ENCODE measurements at regions not wholly inside any gene's neighbourhood (a gene's known extent, or its start where the extent isn't known, plus 50 kb on each side); places are given as distances from the start of the nearest gene placed in this dataset.
A peak's percentile ranks its signal among the peaks of the same experiment; 100 is the strongest.

DNA sequence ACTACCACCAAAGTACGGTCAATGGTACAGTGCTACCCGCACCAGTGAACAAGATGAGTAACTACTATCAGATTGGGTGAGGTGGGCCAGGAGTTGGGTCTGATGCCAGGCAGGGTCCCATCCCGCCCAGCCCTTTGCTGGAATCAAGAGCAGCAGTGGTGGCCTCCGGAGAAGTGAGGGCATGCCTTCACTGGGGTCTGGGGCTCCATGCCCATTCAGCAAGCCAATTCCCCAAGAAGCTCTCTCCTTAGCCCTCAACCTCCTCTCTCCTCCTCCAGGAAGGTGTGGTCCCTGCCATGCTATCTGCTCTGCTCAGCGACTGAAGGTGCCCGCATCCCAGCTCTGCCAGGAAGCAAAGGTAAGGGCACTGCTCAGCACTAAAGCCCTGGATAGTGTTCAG, 62.7 kb upstream of the CPLX2 start:
- no peak for DNase-seq

DNA sequence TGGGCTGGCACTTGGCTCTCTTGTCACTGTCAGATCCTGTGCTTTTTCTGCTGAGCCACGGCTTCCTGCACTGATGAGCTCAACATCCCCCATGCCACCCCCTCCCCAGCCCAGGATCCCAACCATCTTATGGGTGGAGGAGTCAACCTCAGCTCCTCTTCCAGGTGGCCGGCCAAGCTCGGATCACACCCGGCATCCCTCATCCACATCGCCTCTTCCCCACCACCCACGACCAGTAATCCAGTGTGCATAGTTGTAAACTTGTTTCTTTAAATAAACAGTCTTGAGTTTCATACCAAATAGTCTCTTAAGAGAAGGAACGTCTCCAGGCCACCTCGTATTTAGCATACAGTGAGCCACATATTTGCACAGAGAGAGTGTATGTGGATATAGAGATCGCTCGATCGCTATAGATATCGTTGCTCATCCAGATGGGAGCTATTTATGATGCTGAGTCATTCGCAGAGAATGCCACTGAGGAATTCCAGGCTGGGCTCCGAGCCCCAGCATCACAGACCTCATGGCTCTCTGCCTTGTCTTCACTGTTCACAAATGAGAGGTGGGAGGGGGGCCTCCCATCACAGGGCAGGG, 61.8 kb upstream of the CPLX2 start:
- DNase-seq = peak; percentile 56

DNA sequence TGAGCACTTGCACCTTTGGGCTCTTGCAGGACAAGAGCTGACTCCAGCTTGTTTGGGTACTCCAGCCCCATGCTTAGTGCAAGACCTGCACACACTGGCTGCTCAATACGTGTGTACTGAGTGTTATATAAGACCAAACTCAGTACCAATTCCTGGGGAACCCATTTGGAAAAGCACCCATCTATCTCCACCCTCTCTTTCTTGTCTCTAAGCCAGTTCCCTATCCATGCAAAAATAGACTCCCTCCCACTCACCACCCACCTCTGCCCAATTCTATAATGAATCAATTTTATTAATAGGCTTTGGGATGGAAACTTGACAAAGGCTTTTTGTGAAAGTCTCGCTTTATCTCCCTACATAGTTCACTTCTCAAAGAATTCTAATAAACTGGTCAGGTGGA, 60.9 kb upstream of the CPLX2 start:
- DNase-seq = no peak

DNA sequence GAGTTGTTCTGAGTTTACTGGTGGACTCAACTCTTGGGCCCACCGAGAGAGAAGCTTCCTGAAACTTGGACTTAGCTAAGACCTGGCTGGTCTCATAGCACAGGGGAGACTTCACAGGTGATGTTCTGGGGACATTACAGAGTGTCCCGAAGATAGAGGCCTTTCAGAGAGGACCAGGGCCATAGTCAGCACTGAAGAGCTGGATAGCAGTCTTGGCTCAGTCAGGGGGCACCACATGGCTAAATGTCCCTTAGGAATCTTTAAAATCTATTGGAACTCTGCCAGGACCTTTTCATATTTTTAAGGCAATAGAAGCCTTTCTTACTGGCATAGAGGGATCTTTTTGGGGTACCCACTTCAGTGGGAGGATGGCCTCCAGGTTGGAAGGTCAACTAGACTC, 59.8 kb upstream of the CPLX2 start:
- DNase-seq = no peak

DNA sequence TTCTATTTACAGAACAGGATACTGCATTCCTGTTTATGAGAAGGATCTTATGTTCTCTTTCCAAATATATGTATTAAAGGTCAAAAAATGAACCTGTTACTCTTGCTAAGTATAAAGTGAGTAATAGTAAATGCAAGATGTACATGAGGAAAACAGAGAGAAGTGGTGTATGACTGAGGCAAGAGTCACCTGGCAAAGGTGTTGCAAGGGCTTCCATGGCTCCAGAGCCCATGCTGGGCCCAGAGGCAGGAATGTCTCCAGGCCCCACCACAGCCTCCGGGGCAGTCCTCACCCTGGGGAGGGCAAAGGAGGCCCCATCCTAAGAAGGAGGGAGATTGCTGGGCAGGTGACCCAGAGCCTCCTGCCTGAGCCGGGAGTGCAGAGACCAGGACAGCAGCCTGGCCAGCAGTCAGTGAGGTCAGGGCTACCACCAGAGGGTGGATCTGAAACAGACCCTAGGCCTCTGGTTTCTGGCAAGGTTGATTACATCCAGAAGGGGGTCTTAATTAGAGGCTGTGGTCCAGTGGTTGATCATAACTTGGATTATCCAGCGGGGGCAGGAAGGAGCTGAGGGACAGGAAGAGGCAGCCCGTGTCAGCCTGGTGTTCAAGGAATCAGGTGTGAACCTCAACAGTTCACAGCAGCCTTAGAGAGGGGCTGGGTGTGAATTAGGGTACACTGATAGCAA, 57.3 kb upstream of the CPLX2 start:
- DNase-seq = no peak

DNA sequence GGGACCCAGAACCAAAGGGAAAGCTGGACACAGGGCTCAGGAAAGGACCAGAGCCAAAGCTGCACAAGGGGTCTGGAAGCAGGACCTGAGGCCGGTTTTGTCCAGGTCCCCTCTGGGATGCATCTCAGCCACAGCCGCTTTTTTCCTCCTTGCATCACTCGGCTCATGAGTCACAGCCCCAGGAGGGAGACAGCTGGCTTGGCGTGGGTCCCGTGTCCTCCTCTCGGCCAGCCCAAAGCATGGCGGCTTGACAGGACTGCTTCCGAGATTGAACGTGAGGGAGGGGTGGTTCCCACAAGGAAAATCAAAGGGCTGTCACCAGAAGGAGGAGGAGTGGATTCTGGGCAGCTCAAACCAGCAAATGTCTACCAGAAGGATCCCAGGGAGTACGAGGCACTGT, 56.7 kb upstream of the CPLX2 start:
- DNase-seq = no peak

DNA sequence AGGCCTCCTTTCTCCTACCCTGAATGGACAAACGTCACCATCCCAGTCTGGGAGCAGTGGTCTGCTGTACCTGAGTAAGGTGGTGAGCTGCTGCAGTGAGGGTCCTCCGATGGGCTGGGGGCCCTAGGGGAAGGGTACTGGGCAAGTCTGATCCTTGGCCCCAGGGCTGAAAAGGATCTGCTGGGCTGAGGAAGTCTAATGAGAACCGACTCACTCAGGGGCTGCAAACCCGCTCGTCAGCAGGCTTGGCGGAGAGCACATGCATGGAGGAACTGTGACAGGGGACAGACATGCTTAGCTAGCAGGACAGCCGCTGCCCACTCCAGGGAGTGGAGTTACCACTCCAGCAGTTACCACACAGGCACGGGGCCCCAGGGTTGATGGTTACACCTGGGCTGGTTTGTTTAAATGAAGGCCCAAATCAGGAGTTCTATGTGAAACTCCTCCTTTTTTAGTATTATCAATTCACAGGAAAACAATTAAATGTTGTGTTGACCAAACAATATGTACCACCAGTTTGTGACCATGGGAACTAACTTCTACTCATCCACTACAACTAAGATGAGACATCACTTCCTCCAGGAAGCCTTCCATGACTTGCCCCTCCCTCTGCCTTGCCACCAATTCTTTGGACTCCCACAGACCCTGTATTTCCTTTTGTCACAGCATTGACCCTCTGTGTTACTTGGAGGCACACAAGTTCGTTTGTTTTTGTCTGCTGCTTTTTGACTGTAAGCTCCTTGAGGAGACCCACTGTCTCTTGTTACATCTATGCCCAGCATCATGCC, 56.1 kb upstream of the CPLX2 start:
- DNase-seq = no peak

DNA sequence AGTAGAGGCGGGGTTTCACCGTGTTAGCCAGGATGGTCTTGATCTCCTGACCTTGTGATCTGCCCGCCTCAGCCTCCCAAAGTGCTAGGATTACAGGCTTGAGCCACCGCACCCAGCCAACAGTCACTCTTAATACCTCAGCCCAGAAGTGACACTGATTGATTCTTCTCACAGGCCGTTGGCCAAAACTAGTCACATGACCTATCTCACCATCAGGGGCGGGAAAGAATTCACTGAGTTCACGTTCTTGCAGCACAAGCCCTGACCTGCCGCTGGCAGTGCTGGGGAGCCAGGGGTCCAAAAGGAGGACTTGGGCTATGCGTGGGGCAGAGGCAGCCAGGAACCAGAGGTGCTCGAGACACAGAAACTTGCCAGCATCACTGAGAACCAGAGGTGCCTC, 55.0 kb upstream of the CPLX2 start:
- DNase-seq = no peak

DNA sequence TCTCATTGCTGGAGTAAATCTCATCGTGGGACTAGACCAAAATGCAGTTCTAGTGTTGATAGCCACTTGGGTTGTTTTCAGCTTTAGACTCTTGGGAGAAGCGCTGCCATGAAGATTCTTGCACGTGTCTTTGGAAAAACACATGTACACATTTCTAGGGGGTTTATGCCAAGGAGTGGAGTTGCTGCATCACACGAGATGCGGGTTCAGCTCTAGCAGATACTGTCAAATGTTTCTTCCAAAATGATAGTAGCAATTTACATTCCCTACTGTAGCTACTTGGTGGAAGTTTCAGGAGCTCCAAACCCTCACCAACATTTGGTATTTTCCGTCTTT, 52.3 kb upstream of the CPLX2 start:
- no peak for DNase-seq

DNA sequence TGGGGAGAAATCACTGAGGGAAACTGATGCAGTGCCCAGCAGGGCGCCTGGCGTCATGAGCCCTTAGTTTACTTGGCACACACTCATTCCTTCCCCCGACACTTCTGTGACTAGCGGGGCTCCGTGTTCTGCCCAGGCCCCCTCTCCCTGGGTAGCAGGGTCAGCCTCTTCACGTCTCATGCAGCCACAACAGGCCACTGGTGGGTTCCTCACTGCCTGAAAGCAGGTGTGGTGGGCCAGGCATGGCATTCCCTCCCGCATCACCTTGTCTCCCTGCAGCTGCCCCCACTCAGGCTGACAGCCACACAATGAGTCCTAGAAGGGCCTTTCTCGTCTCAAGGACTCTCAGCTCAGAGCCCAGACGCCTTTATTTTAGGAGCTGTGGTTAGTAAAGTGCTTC, 51.1 kb upstream of the CPLX2 start:
- DNase-seq = no peak
